Neural cell (in vitro differentiated cells): ENCODE measurements at regions not wholly inside any gene's neighbourhood (a gene's known extent, or its start where the extent isn't known, plus 50 kb on each side); places are given as distances from the start of the nearest gene placed in this dataset.

ENCODE experiments used
- H2AFZ ChIP-seq: fragments of 200-600, 300-800 bp; sonication (generic), shearing (Covaris generic); 2 replicates; pipeline ENCODE4 v1.6.0; 2014; ENCODE audit warnings: low read depth, mild to moderate bottlenecking, antibody characterized with exemption, low read length, moderate library complexity
- H3F3A ChIP-seq: fragments of 200-600 bp; shearing (Covaris generic); 2 replicates; pipeline ENCODE4 v1.6.1; 2016; ENCODE audit warnings: mild to moderate bottlenecking, moderate library complexity, mixed read lengths, antibody characterized with exemption, low read length; ENCODE audit not compliant: insufficient read depth, poor library complexity, severe bottlenecking
- H3K27ac ChIP-seq: fragments of 200-600, 300-800 bp; sonication (generic), shearing (Covaris generic); 2 replicates; pipeline ENCODE4 v1.5.1; 2014; ENCODE audit warnings: mild to moderate bottlenecking, low read length, moderate library complexity
- H3K27me3 ChIP-seq: fragments of 300-800, 200-600 bp; sonication (generic), shearing (Covaris generic); 2 replicates; pipeline ENCODE4 v1.6.0; 2014; ENCODE audit warnings: mild to moderate bottlenecking, low read depth, low read length, moderate library complexity; ENCODE audit not compliant: insufficient read depth
- H3K36me3 ChIP-seq: fragments of 300-800, 200-600 bp; sonication (generic), shearing (Covaris generic); 2 replicates; pipeline ENCODE4 v1.5.1; 2014; ENCODE audit warnings: mild to moderate bottlenecking, antibody characterized with exemption, low read length, moderate library complexity; ENCODE audit not compliant: insufficient read depth
- H3K4me2 ChIP-seq: fragments of 300-800, 200-600 bp; sonication (generic), shearing (Covaris generic); 2 replicates; pipeline ENCODE4 v1.6.0; 2014; ENCODE audit warnings: mild to moderate bottlenecking, low read length
- H3K4me3 ChIP-seq: fragments of 300-800, 200-600 bp; sonication (generic), shearing (Covaris generic); 2 replicates; pipeline ENCODE4 v1.5.1; 2014; ENCODE audit warnings: mild to moderate bottlenecking, low read length, moderate library complexity
- H3K79me2 ChIP-seq: fragments of 200-600 bp; shearing (Covaris generic); replicated peaks from 2 replicates; pipeline ENCODE4 v1.6.0; 2014; ENCODE audit warnings: mild to moderate bottlenecking, low read length, moderate library complexity; ENCODE audit not compliant: insufficient read depth
- H3K9ac ChIP-seq: fragments of 300-800, 200-600 bp; sonication (generic), shearing (Covaris generic); 2 replicates; pipeline ENCODE4 v1.6.1; 2016; ENCODE audit warnings: mild to moderate bottlenecking, low read length, mixed read lengths
- H3K9me2 ChIP-seq: fragments of 200-600 bp; shearing (Covaris generic); 2 replicates; pipeline ENCODE4 v1.6.1; 2016; ENCODE audit warnings: mild to moderate bottlenecking, low read length, mixed read lengths; ENCODE audit not compliant: insufficient read depth
- H3K9me3 ChIP-seq: fragments of 200-600, 300-800 bp; sonication (generic), shearing (Covaris generic); 2 replicates; pipeline ENCODE4 v1.6.1; 2016; ENCODE audit warnings: mild to moderate bottlenecking, mixed run types, low read length, moderate library complexity, mixed read lengths
- H4K20me1 ChIP-seq: fragments of 200-600 bp; shearing (Covaris generic); 2 replicates; pipeline ENCODE4 v1.6.1; 2016; ENCODE audit warnings: mild to moderate bottlenecking, mixed run types; ENCODE audit not compliant: insufficient read depth
- CTCF ChIP-seq: fragments of 450-650 bp; IDR thresholded peaks from 2 replicates; pipeline ENCODE4 v1.5.1; 2014; ENCODE audit warnings: antibody characterized with exemption, mild to moderate bottlenecking, moderate library complexity; ENCODE audit not compliant: poor library complexity, severe bottlenecking
- EP300 ChIP-seq: fragments of 450-650 bp; conservative IDR thresholded peaks from 2 replicates; pipeline ENCODE4 v1.6.1; 2014; ENCODE audit warnings: antibody characterized with exemption, mild to moderate bottlenecking, moderate library complexity; ENCODE audit not compliant: poor library complexity, severe bottlenecking
- EZH2 ChIP-seq: fragments of 200-600, 300-800 bp; shearing (Covaris generic), sonication (generic); IDR thresholded peaks from 2 replicates; pipeline ENCODE4 v1.6.1; 2014; ENCODE audit warnings: antibody characterized with exemption, low read length, borderline replicate concordance, mild to moderate bottlenecking; ENCODE audit not compliant: insufficient read depth, poor library complexity, severe bottlenecking
- MXI1 ChIP-seq: fragments of 450-650 bp; conservative IDR thresholded peaks from 2 replicates; pipeline ENCODE4 v1.6.1; 2014; ENCODE audit warnings: antibody characterized with exemption, mild to moderate bottlenecking; ENCODE audit not compliant: poor library complexity, severe bottlenecking
- POLR2AphosphoS5 ChIP-seq: IDR thresholded peaks from 2 replicates; pipeline ENCODE4 v1.6.1; 2012
- RAD21 ChIP-seq: fragments of 450-650 bp; conservative IDR thresholded peaks from 2 replicates; pipeline ENCODE4 v1.6.1; 2014; ENCODE audit warnings: antibody characterized with exemption, mild to moderate bottlenecking, moderate library complexity
- REST ChIP-seq: IDR thresholded peaks from 2 replicates; pipeline ENCODE4 v1.6.1; 2012; ENCODE audit warnings: borderline replicate concordance
- SMC3 ChIP-seq: fragments of 450-650 bp; conservative IDR thresholded peaks from 2 replicates; pipeline ENCODE4 v1.6.1; 2014; ENCODE audit warnings: antibody characterized with exemption, mild to moderate bottlenecking, moderate library complexity; ENCODE audit not compliant: poor library complexity
- TAF1 ChIP-seq: IDR thresholded peaks from 2 replicates; pipeline ENCODE4 v1.6.1; 2012; ENCODE audit warnings: low read depth

GRCh38 chr4:20037745-20038144 lies 214.0 kb upstream of the SLIT2 start:
- TF ChIP-seq TAF1 (no peak), EZH2 (no peak), REST (no peak), POLR2AphosphoS5 (no peak), MXI1 (no peak), CTCF (no peak), SMC3 (no peak), EP300 (no peak), RAD21 (no peak)
- Histone ChIP-seq H3K4me2 (no peak overlapping the region), H4K20me1 (no peaks in the 10 kb centered on the region), H2AFZ (no peak overlapping the region), H3K9me3 (no peaks in the 10 kb centered on the region), H3K36me3 (no peaks in the 10 kb centered on the region), H3K27me3 (no peaks in the 10 kb centered on the region), H3K9me2 (no peaks in the 10 kb centered on the region), H3K79me2 (no peaks in the 10 kb centered on the region), H3K4me3 (no peak overlapping the region), H3K27ac (no peak overlapping the region), H3K9ac (no peak overlapping the region), H3F3A (peaks cover 8% of the 10 kb centered on the region)

GRCh38 chr4:20030108-20030507 lies 221.6 kb upstream of the SLIT2 start:
- no peaks in the 10 kb centered on the region for H3K27me3 ChIP-seq

More at GRCh38 chr4:20030108-20030507, 221.6 kb upstream of the SLIT2 start:
- Histone ChIP-seq H4K20me1 (no peaks in the 10 kb centered on the region), H3K9ac (no peak overlapping the region), H2AFZ (no peak overlapping the region), H3K27ac (no peak overlapping the region), H3K9me2 (no peaks in the 10 kb centered on the region), H3K4me3 (no peak overlapping the region), H3F3A (no peaks in the 10 kb centered on the region), H3K9me3 (no peaks in the 10 kb centered on the region), H3K79me2 (no peaks in the 10 kb centered on the region), H3K4me2 (no peak overlapping the region), H3K36me3 (no peaks in the 10 kb centered on the region)
- TF ChIP-seq RAD21 (no peak), MXI1 (no peak), SMC3 (no peak), TAF1 (no peak), POLR2AphosphoS5 (no peak), EP300 (no peak), EZH2 (no peak), CTCF (no peak), REST (no peak)
